Neural progenitor cell (in vitro differentiated cells): ENCODE measurements at regions not wholly inside any gene's neighbourhood (a gene's known extent, or its start where the extent isn't known, plus 50 kb on each side); places are given as distances from the start of the nearest gene placed in this dataset.
"Not testable (repeated sequence)": the region's sequence is repeated elsewhere in the genome, so short reads cannot be mapped to it uniquely, and the experiment has no call there.

Source experiments
- DNase-seq: peaks from one replicate; pipeline ENCODE4 v3.0.0-alpha.2; 2016; ENCODE audit warnings: low spot score
- H2AFZ ChIP-seq: fragments of 200-600 bp; sonication (generic); replicated peaks from 2 replicates; pipeline ENCODE4 v1.6.1; 2016; ENCODE audit warnings: antibody characterized with exemption
- H3F3A ChIP-seq: fragments of 200-600 bp; sonication (generic); 2 replicates; pipeline ENCODE4 v1.6.1; 2016; ENCODE audit warnings: antibody characterized with exemption, low read depth
- H3K27ac ChIP-seq: fragments of 200-600 bp; sonication (generic); 2 replicates; pipeline ENCODE4 v1.5.1; 2016; ENCODE audit warnings: mild to moderate bottlenecking
- H3K27me3 ChIP-seq: fragments of 200-600 bp; sonication (generic); 2 replicates; pipeline ENCODE4 v1.6.1; 2016; ENCODE audit warnings: mild to moderate bottlenecking, moderate library complexity
- H3K36me3 ChIP-seq: fragments of 200-600 bp; sonication (generic); 2 replicates; pipeline ENCODE4 v1.5.1; 2016
- H3K4me1 ChIP-seq: fragments of 200-600 bp; sonication (generic); 2 replicates; pipeline ENCODE4 v1.6.1; 2016; ENCODE audit warnings: mixed run types
- H3K4me2 ChIP-seq: fragments of 200-600 bp; sonication (generic); 2 replicates; pipeline ENCODE4 v1.6.1; 2016
- H3K4me3 ChIP-seq: fragments of 200-600 bp; sonication (generic); 2 replicates; pipeline ENCODE4 v1.5.1; 2016
- H3K79me2 ChIP-seq: fragments of 200-600 bp; sonication (generic); 2 replicates; pipeline ENCODE4 v1.6.1; 2016; ENCODE audit warnings: low read depth
- H3K9ac ChIP-seq: fragments of 200-600 bp; sonication (generic); 2 replicates; pipeline ENCODE4 v1.6.1; 2016
- H3K9me3 ChIP-seq: fragments of 200-600 bp; sonication (generic); 2 replicates; pipeline ENCODE4 v1.5.1; 2016; ENCODE audit warnings: low read depth
- H4K20me1 ChIP-seq: fragments of 200-600 bp; sonication (generic); 2 replicates; pipeline ENCODE4 v1.6.1; 2016; ENCODE audit warnings: low read depth
- H3K27ac Mint-ChIP-seq: 3 replicates; pipeline ENCODE4 v1.8.0; 2021; ENCODE audit warnings: mixed read lengths
- H3K27me3 Mint-ChIP-seq: 2 replicates; pipeline ENCODE4 v1.8.0; 2022; ENCODE audit warnings: low read depth, mild to moderate bottlenecking, inconsistent platforms, moderate library complexity, mixed read lengths; ENCODE audit not compliant: insufficient read depth
- H3K36me3 Mint-ChIP-seq: 3 replicates; pipeline ENCODE4 v1.8.0; 2021; ENCODE audit warnings: mixed read lengths
- H3K4me1 Mint-ChIP-seq: 3 replicates; pipeline ENCODE4 v1.8.0; 2021; ENCODE audit warnings: mixed read lengths
- H3K4me3 Mint-ChIP-seq: 3 replicates; pipeline ENCODE4 v1.8.0; 2021; ENCODE audit warnings: mild to moderate bottlenecking, moderate library complexity, mixed read lengths
- H3K9me3 Mint-ChIP-seq: 3 replicates; pipeline ENCODE4 v1.8.0; 2020; ENCODE audit warnings: mixed read lengths
- EZH2 ChIP-seq: fragments of 200-600 bp; sonication (generic); IDR thresholded peaks from 2 replicates; pipeline ENCODE4 v1.6.1; 2017; ENCODE audit warnings: antibody characterized with exemption, mild to moderate bottlenecking, moderate library complexity
- EZH2phosphoT487 ChIP-seq: fragments of 200-600 bp; sonication (generic); IDR thresholded peaks from 2 replicates; pipeline ENCODE4 v1.6.1; 2017; ENCODE audit warnings: antibody characterized with exemption
- TF ChIP-seq, protein P1 (sequence below): fragments of 200-600 bp; sonication (generic); IDR thresholded peaks from 2 replicates; pipeline ENCODE4 v1.5.1; 2017; ENCODE audit warnings: antibody characterized with exemption, mild to moderate bottlenecking

GRCh38 chr4:158122501-158122900 lies 50.3 kb downstream of the GASK1B start:
- no peak overlapping the region for H3K4me3 Mint-ChIP-seq
- no peaks in the 10 kb centered on the region for H3K36me3 Mint-ChIP-seq
- Histone ChIP-seq H3K36me3 (no peaks in the 10 kb centered on the region), H3K4me2 (no peak overlapping the region), H3F3A (no peaks in the 10 kb centered on the region), H3K4me3 (no peak overlapping the region), H3K27me3 (no peaks in the 10 kb centered on the region), H3K9me3 (no peaks in the 10 kb centered on the region), H3K79me2 (no peaks in the 10 kb centered on the region), H3K9ac (no peak overlapping the region), H4K20me1 (no peaks in the 10 kb centered on the region), H3K4me1 (peaks cover 5% of the 10 kb centered on the region), H2AFZ (no peak overlapping the region), H3K27ac (no peak overlapping the region)
- H3K27ac Mint-ChIP-seq: no peak overlapping the region
- TF ChIP-seq, protein P1, sequence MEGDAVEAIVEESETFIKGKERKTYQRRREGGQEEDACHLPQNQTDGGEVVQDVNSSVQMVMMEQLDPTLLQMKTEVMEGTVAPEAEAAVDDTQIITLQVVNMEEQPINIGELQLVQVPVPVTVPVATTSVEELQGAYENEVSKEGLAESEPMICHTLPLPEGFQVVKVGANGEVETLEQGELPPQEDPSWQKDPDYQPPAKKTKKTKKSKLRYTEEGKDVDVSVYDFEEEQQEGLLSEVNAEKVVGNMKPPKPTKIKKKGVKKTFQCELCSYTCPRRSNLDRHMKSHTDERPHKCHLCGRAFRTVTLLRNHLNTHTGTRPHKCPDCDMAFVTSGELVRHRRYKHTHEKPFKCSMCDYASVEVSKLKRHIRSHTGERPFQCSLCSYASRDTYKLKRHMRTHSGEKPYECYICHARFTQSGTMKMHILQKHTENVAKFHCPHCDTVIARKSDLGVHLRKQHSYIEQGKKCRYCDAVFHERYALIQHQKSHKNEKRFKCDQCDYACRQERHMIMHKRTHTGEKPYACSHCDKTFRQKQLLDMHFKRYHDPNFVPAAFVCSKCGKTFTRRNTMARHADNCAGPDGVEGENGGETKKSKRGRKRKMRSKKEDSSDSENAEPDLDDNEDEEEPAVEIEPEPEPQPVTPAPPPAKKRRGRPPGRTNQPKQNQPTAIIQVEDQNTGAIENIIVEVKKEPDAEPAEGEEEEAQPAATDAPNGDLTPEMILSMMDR: no peak
- TF ChIP-seq EZH2phosphoT487 (no peak), EZH2 (no peak)
- no peak for DNase-seq
- no peaks in the 10 kb centered on the region for H3K9me3 Mint-ChIP-seq
- H3K4me1 Mint-ChIP-seq: peaks cover 2% of the 10 kb centered on the region
- no peaks in the 10 kb centered on the region for H3K27me3 Mint-ChIP-seq

DNA sequence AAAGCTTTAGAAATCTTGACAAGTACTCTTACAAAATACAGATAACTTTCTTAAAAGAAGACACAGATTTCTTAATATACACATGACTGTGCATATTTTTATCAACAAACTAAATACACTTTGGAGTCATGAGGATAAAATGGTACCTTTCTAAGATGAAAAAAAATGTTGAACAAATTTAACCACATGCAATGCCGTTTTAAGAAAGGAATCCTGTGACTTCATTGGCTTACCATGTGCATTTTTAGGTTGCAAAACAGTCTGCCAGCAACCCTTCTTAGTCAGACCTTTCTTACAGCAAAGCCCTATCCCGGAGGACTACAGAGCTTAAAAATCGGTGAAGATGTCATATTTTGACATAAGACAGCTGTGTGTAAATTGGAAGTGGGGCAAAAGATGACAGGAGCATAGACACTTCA lies 51.7 kb downstream of the GASK1B start:
- Histone ChIP-seq H3K27ac (no peak overlapping the region), H3K4me3 (no peak overlapping the region), H2AFZ (no peak overlapping the region), H3K36me3 (no peaks in the 10 kb centered on the region), H3K27me3 (no peaks in the 10 kb centered on the region), H3F3A (no peaks in the 10 kb centered on the region), H3K4me2 (no peak overlapping the region), H3K4me1 (peaks cover 5% of the 10 kb centered on the region), H4K20me1 (no peaks in the 10 kb centered on the region), H3K9me3 (no peaks in the 10 kb centered on the region), H3K79me2 (no peaks in the 10 kb centered on the region), H3K9ac (no peak overlapping the region)
- H3K4me3 Mint-ChIP-seq: no peak overlapping the region
- no peaks in the 10 kb centered on the region for H3K27me3 Mint-ChIP-seq
- H3K9me3 Mint-ChIP-seq: no peaks in the 10 kb centered on the region
- no peak overlapping the region for H3K27ac Mint-ChIP-seq
- TF ChIP-seq EZH2: no peak
- no peaks in the 10 kb centered on the region for H3K36me3 Mint-ChIP-seq
- no peak for DNase-seq
- H3K4me1 Mint-ChIP-seq: peaks cover 2% of the 10 kb centered on the region

DNA sequence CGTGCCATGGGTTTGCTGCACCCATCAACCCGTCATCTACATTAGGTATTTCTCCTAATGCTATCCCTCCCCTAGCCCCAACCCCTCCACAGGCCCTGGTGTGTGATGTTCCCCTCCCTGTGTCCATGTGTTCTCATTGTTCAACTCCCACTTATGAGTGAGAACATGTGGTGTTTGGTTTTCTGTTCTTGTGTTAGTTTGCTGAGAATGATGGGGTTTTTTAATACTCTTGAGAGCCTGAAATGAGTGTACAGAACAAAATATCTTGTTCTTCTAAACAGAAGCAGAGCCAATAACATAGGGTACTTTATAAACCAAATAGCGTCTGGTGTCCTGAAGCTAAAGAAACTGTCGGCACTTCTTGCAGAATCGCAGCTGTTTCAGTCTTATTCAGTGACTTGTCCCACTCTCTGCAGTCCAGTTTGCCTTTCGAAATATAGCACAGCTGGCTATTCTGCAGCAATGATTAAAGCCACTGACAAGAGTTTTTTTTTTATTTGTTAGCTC lies 52.1 kb downstream of the GASK1B start:
- not testable (repeated sequence) for DNase-seq, H3K36me3 Mint-ChIP-seq, H3K27me3 ChIP-seq, H3F3A ChIP-seq, H3K9ac ChIP-seq, H3K79me2 ChIP-seq, H3K27ac ChIP-seq, H3K4me1 ChIP-seq, H3K9me3 Mint-ChIP-seq, H3K4me2 ChIP-seq, H3K4me1 Mint-ChIP-seq, H3K27me3 Mint-ChIP-seq, H3K4me3 ChIP-seq, H3K4me3 Mint-ChIP-seq, H2AFZ ChIP-seq, H3K36me3 ChIP-seq, H4K20me1 ChIP-seq, H3K27ac Mint-ChIP-seq, H3K9me3 ChIP-seq

GRCh38 chr4:158112611-158113010 lies 60.2 kb downstream of the GASK1B start:
- no peaks in the 10 kb centered on the region for H3K27me3 ChIP-seq
- H3K4me3 Mint-ChIP-seq: no peak overlapping the region
- no peak overlapping the region for H3K27ac ChIP-seq
- H3K4me1 Mint-ChIP-seq: no peaks in the 10 kb centered on the region
- TF ChIP-seq, protein P1: no peak
- TF ChIP-seq EZH2phosphoT487 (no peak), EZH2 (no peak)
- no peak overlapping the region for H3K4me3 ChIP-seq
- no peaks in the 10 kb centered on the region for H3K36me3 ChIP-seq
- H3K9me3 ChIP-seq: no peaks in the 10 kb centered on the region
- no peaks in the 10 kb centered on the region for H3K4me1 ChIP-seq
- no peaks in the 10 kb centered on the region for H4K20me1 ChIP-seq
- H3K9me3 Mint-ChIP-seq: peaks cover 3% of the 10 kb centered on the region
- DNase-seq: no peak
- no peaks in the 10 kb centered on the region for H3K79me2 ChIP-seq
- H2AFZ ChIP-seq: no peak overlapping the region
- H3K36me3 Mint-ChIP-seq: no peaks in the 10 kb centered on the region
- H3K9ac ChIP-seq: no peak overlapping the region
- no peak overlapping the region for H3K4me2 ChIP-seq
- no peaks in the 10 kb centered on the region for H3F3A ChIP-seq
- H3K27me3 Mint-ChIP-seq: no peaks in the 10 kb centered on the region
- no peak overlapping the region for H3K27ac Mint-ChIP-seq
